ENCODE measurements at regions not wholly inside any gene's neighbourhood (a gene's known extent, or its start where the extent isn't known, plus 50 kb on each side); places are given as distances from the start of the nearest gene placed in this dataset.

- Histone ChIP-seq H3K9ac (ENCODE audit: low read length in 5 of 5) (no peak overlapping the region), H3K4me1 (ENCODE audit: control insufficient read depth in 5 of 5, insufficient read depth in 5 of 5, low read length in 5 of 5) (no peaks in the 10 kb centered on the region), H3K27me3 (ENCODE audit: control insufficient read depth in 5 of 5, insufficient read depth in 4 of 5, low read length in 5 of 5) (no peaks in the 10 kb centered on the region), H3K27ac (ENCODE audit: low read depth, low read length) (no peak overlapping the region), H3K4me3 (ENCODE audit: low read depth in 1 of 5, low read length in 5 of 5) (no peak overlapping the region), H3K36me3 (ENCODE audit: control insufficient read depth in 5 of 5, insufficient read depth in 5 of 5, low read length in 5 of 5) (no peaks in the 10 kb centered on the region), H3K9me3 (ENCODE audit: control insufficient read depth in 5 of 5, low read length in 5 of 5) (peaks cover 0 to 2% (median 0%) of the 10 kb centered on the region in 5 donors)
Observed at GRCh38 chr6:164547076-164547475, 762.3 kb downstream of the C6orf118 start.

GRCh38 chr6:164546263-164546662 lies 763.1 kb downstream of the C6orf118 start:
- Histone ChIP-seq H3K36me3 (ENCODE audit: control insufficient read depth in 5 of 5, insufficient read depth in 5 of 5, low read length in 5 of 5) (no peaks in the 10 kb centered on the region), H3K4me1 (ENCODE audit: control insufficient read depth in 5 of 5, insufficient read depth in 5 of 5, low read length in 5 of 5) (no peaks in the 10 kb centered on the region), H3K27me3 (ENCODE audit: control insufficient read depth in 5 of 5, insufficient read depth in 4 of 5, low read length in 5 of 5) (no peaks in the 10 kb centered on the region)

GRCh38 chr6:164534070-164534766 lies 775.2 kb downstream of the C6orf118 start:
- no peaks in the 10 kb centered on the region for H3K36me3 ChIP-seq (ENCODE audit: control insufficient read depth in 5 of 5, insufficient read depth in 5 of 5, low read length in 5 of 5)
- no peaks in the 10 kb centered on the region for H3K4me1 ChIP-seq (ENCODE audit: control insufficient read depth in 5 of 5, insufficient read depth in 5 of 5, low read length in 5 of 5)
- no peak overlapping the region for H3K9ac ChIP-seq (ENCODE audit: low read length in 5 of 5)
- no peak overlapping the region for H3K27ac ChIP-seq (ENCODE audit: low read depth, low read length)
- no peak overlapping the region for H3K4me3 ChIP-seq (ENCODE audit: low read depth in 1 of 5, low read length in 5 of 5)
- no peaks in the 10 kb centered on the region for H3K9me3 ChIP-seq (ENCODE audit: control insufficient read depth in 5 of 5, low read length in 5 of 5)
- H3K27me3 ChIP-seq (ENCODE audit: control insufficient read depth in 5 of 5, insufficient read depth in 4 of 5, low read length in 5 of 5) = no peaks in the 10 kb centered on the region

More at GRCh38 chr6:164546263-164546662, 763.1 kb downstream of the C6orf118 start:
- Histone ChIP-seq H3K4me3 (ENCODE audit: low read depth in 1 of 5, low read length in 5 of 5) (no peak overlapping the region), H3K9ac (ENCODE audit: low read length in 5 of 5) (no peak overlapping the region), H3K27ac (ENCODE audit: low read depth, low read length) (no peak overlapping the region), H3K9me3 (ENCODE audit: control insufficient read depth in 5 of 5, low read length in 5 of 5) (peaks cover 0 to 2% (median 0%) of the 10 kb centered on the region in 5 donors)

GRCh38 chr6:164533045-164533362 lies 776.4 kb downstream of the C6orf118 start:
- Histone ChIP-seq H3K9ac (ENCODE audit: low read length in 5 of 5) (no peak overlapping the region), H3K4me1 (ENCODE audit: control insufficient read depth in 5 of 5, insufficient read depth in 5 of 5, low read length in 5 of 5) (no peaks in the 10 kb centered on the region), H3K27me3 (ENCODE audit: control insufficient read depth in 5 of 5, insufficient read depth in 4 of 5, low read length in 5 of 5) (no peaks in the 10 kb centered on the region), H3K27ac (ENCODE audit: low read depth, low read length) (no peak overlapping the region), H3K4me3 (ENCODE audit: low read depth in 1 of 5, low read length in 5 of 5) (no peak overlapping the region), H3K36me3 (ENCODE audit: control insufficient read depth in 5 of 5, insufficient read depth in 5 of 5, low read length in 5 of 5) (no peaks in the 10 kb centered on the region), H3K9me3 (ENCODE audit: control insufficient read depth in 5 of 5, low read length in 5 of 5) (no peaks in the 10 kb centered on the region)

- H3K4me1 ChIP-seq (ENCODE audit: control insufficient read depth in 5 of 5, insufficient read depth in 5 of 5, low read length in 5 of 5) = no peaks in the 10 kb centered on the region
- no peaks in the 10 kb centered on the region for H3K36me3 ChIP-seq (ENCODE audit: control insufficient read depth in 5 of 5, insufficient read depth in 5 of 5, low read length in 5 of 5)
- H3K9me3 ChIP-seq (ENCODE audit: control insufficient read depth in 5 of 5, low read length in 5 of 5) = no peaks in the 10 kb centered on the region
- no peak overlapping the region for H3K27ac ChIP-seq (ENCODE audit: low read depth, low read length)
- H3K4me3 ChIP-seq (ENCODE audit: low read depth in 1 of 5, low read length in 5 of 5) = no peak overlapping the region
- no peak overlapping the region for H3K9ac ChIP-seq (ENCODE audit: low read length in 5 of 5)
- H3K27me3 ChIP-seq (ENCODE audit: control insufficient read depth in 5 of 5, insufficient read depth in 4 of 5, low read length in 5 of 5) = no peaks in the 10 kb centered on the region
Observed at GRCh38 chr6:164532198-164533044, 777.0 kb downstream of the C6orf118 start.

GRCh38 chr6:164531736-164532135 lies 777.7 kb downstream of the C6orf118 start:
- Histone ChIP-seq H3K27ac (ENCODE audit: low read depth, low read length) (no peak overlapping the region), H3K27me3 (ENCODE audit: control insufficient read depth in 5 of 5, insufficient read depth in 4 of 5, low read length in 5 of 5) (no peaks in the 10 kb centered on the region), H3K4me3 (ENCODE audit: low read depth in 1 of 5, low read length in 5 of 5) (no peak overlapping the region), H3K36me3 (ENCODE audit: control insufficient read depth in 5 of 5, insufficient read depth in 5 of 5, low read length in 5 of 5) (no peaks in the 10 kb centered on the region), H3K9ac (ENCODE audit: low read length in 5 of 5) (no peak overlapping the region), H3K4me1 (ENCODE audit: control insufficient read depth in 5 of 5, insufficient read depth in 5 of 5, low read length in 5 of 5) (no peaks in the 10 kb centered on the region), H3K9me3 (ENCODE audit: control insufficient read depth in 5 of 5, low read length in 5 of 5) (no peaks in the 10 kb centered on the region)

- Histone ChIP-seq H3K4me1 (ENCODE audit: control insufficient read depth in 5 of 5, insufficient read depth in 5 of 5, low read length in 5 of 5) (no peaks in the 10 kb centered on the region), H3K27me3 (ENCODE audit: control insufficient read depth in 5 of 5, insufficient read depth in 4 of 5, low read length in 5 of 5) (no peaks in the 10 kb centered on the region), H3K4me3 (ENCODE audit: low read depth in 1 of 5, low read length in 5 of 5) (no peak overlapping the region), H3K9ac (ENCODE audit: low read length in 5 of 5) (no peak overlapping the region), H3K27ac (ENCODE audit: low read depth, low read length) (no peak overlapping the region), H3K36me3 (ENCODE audit: control insufficient read depth in 5 of 5, insufficient read depth in 5 of 5, low read length in 5 of 5) (no peaks in the 10 kb centered on the region), H3K9me3 (ENCODE audit: control insufficient read depth in 5 of 5, low read length in 5 of 5) (peaks cover 0 to 8% (median 6%) of the 10 kb centered on the region in 5 donors)
Observed at GRCh38 chr6:164528539-164528938, 780.9 kb downstream of the C6orf118 start.

GRCh38 chr6:164523087-164523654 lies 786.2 kb downstream of the C6orf118 start:
- Histone ChIP-seq H3K4me3 (ENCODE audit: low read depth in 1 of 5, low read length in 5 of 5) (no peak overlapping the region), H3K27me3 (ENCODE audit: control insufficient read depth in 5 of 5, insufficient read depth in 4 of 5, low read length in 5 of 5) (no peaks in the 10 kb centered on the region), H3K4me1 (ENCODE audit: control insufficient read depth in 5 of 5, insufficient read depth in 5 of 5, low read length in 5 of 5) (no peaks in the 10 kb centered on the region), H3K27ac (ENCODE audit: low read depth, low read length) (no peak overlapping the region), H3K9ac (ENCODE audit: low read length in 5 of 5) (no peak overlapping the region), H3K9me3 (ENCODE audit: control insufficient read depth in 5 of 5, low read length in 5 of 5) (peaks cover 0 to 23% (median 20%) of the 10 kb centered on the region in 5 donors), H3K36me3 (ENCODE audit: control insufficient read depth in 5 of 5, insufficient read depth in 5 of 5, low read length in 5 of 5) (no peaks in the 10 kb centered on the region)

GRCh38 chr6:164520916-164521315 lies 788.5 kb downstream of the C6orf118 start:
- H3K27ac ChIP-seq (ENCODE audit: low read depth, low read length) = no peak overlapping the region
- H3K9me3 ChIP-seq (ENCODE audit: control insufficient read depth in 5 of 5, low read length in 5 of 5) = peaks cover 0 to 20% (median 13%) of the 10 kb centered on the region in 5 donors
- no peaks in the 10 kb centered on the region for H3K36me3 ChIP-seq (ENCODE audit: control insufficient read depth in 5 of 5, insufficient read depth in 5 of 5, low read length in 5 of 5)
- H3K9ac ChIP-seq (ENCODE audit: low read length in 5 of 5) = no peak overlapping the region
- H3K4me3 ChIP-seq (ENCODE audit: low read depth in 1 of 5, low read length in 5 of 5) = no peak overlapping the region
- H3K27me3 ChIP-seq (ENCODE audit: control insufficient read depth in 5 of 5, insufficient read depth in 4 of 5, low read length in 5 of 5) = no peaks in the 10 kb centered on the region
- H3K4me1 ChIP-seq (ENCODE audit: control insufficient read depth in 5 of 5, insufficient read depth in 5 of 5, low read length in 5 of 5) = no peaks in the 10 kb centered on the region

Measured in subcutaneous abdominal adipose tissue (tissue), 5 donors.